ENCODE measurements at regions not wholly inside any gene's neighbourhood (a gene's known extent, or its start where the extent isn't known, plus 50 kb on each side); places are given as distances from the start of the nearest gene placed in this dataset.

DNA sequence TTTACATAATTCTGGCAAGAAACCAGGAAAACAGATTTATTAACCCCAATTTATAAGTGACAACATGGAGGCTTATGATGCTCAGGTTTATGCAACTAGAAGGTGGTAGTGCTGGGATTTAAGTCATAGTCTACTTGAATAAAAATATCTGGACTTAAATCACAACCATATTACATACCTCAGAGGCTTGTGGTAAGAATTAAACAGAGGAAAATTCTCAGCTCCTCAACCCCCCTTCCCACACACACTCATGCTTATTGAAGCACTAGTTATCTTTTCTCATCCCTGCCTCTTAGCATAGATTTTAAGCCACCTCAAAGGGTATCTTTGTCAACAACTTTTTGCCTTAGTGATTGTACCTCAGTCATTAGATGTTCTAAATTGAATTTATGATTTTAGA is 731.0 kb downstream of the PRELID2 start:
- DNase-seq (ENCODE audit: extremely low read depth, low read depth), result no peak
- no peak overlapping the region for H3K4me3 ChIP-seq (replicated peaks; ENCODE audit: low read depth, low read length)
- TF ChIP-seq, protein P1, sequence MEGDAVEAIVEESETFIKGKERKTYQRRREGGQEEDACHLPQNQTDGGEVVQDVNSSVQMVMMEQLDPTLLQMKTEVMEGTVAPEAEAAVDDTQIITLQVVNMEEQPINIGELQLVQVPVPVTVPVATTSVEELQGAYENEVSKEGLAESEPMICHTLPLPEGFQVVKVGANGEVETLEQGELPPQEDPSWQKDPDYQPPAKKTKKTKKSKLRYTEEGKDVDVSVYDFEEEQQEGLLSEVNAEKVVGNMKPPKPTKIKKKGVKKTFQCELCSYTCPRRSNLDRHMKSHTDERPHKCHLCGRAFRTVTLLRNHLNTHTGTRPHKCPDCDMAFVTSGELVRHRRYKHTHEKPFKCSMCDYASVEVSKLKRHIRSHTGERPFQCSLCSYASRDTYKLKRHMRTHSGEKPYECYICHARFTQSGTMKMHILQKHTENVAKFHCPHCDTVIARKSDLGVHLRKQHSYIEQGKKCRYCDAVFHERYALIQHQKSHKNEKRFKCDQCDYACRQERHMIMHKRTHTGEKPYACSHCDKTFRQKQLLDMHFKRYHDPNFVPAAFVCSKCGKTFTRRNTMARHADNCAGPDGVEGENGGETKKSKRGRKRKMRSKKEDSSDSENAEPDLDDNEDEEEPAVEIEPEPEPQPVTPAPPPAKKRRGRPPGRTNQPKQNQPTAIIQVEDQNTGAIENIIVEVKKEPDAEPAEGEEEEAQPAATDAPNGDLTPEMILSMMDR (IDR thresholded peaks at IDR 0.05; ENCODE audit: low read depth, low read length, missing control alignments), result no peak

DNA sequence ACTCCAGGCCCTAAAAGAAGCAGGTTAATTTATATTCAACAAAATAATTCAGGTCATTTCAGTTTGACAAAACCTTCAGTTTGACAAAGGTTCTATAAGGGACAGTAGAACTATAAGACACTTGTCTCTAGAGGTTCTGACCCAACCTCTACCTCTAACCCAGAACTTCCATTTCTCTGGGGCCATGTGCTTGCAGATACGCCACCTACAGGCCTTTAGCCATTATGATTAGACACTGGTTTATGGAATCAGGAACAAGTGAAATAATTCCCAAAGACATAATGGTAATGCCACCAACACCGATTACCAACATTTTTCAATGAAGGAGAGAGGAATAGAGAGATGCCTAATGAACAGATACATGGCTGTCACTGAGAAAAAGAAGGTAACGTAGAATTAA is 733.9 kb downstream of the PRELID2 start:
- TF ChIP-seq, protein P1 (IDR thresholded peaks at IDR 0.05; ENCODE audit: low read depth, low read length, missing control alignments), result peak; percentile 18
- no peak for DNase-seq (ENCODE audit: extremely low read depth, low read depth)
- no peak overlapping the region for H3K4me3 ChIP-seq (replicated peaks; ENCODE audit: low read depth, low read length)

DNA sequence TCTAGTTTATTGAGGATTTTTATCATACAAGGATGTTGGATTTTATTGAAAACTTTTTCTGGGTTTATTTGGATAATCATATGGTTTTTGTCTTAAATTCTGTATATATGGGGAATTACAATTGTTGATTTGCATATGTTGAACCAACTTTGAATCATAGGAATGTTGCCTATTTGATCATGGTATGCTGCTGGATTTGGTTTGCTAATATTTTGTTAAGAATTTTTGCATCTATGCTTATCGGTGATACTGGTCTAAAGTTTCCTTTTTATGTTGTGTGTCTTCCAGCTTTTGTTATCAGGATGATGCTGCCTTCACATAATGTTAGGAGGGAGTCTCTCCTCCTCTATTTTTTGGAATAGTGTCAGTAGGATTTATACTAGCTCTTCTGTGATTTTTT is 745.0 kb downstream of the PRELID2 start:
- no peak overlapping the region for H3K4me3 ChIP-seq (replicated peaks; ENCODE audit: low read depth, low read length)
- DNase-seq (ENCODE audit: extremely low read depth, low read depth), result no peak
- TF ChIP-seq, protein P1 (IDR thresholded peaks at IDR 0.05; ENCODE audit: low read depth, low read length, missing control alignments), result no peak

DNA sequence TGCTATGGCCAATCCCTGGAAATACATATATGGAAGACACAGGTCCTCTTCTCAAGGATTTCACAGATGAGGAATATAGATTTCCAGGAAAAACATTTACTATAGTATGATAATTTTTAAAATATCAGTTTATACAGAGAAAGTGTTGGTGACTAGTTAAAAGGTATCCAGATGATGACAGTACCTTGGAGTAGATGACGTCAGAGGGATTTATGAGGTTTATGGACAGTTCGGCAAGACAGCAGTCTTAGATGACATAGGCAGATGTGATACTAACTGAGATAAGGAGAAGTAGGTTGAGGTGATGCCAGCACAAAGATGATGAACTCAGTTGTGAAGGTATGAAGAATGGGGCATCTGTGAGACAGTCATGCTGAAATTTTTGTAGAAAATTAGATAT is 750.3 kb downstream of the PRELID2 start:
- no peak for DNase-seq (ENCODE audit: extremely low read depth, low read depth)
- TF ChIP-seq, protein P1 (IDR thresholded peaks at IDR 0.05; ENCODE audit: low read depth, low read length, missing control alignments), result no peak
- no peak overlapping the region for H3K4me3 ChIP-seq (replicated peaks; ENCODE audit: low read depth, low read length)

DNA sequence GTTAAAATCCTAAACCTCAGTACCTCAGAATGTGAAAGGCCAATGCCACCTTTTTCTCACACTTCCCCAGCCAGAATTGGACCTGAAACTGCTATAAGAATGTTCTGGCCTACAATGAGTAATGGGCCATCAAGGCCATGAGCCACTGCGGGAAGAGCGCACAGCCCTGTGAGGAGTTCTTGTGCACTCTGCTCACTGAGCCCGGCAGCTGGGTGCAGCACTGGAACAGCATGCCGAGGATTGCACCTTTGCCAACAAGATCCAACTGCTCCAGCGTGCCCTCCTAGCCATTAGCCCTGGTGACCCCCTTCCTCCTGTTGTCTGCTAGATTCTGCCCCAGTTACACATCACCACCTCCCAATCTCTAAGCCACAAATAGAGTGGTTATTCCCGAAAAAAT is 758.1 kb downstream of the PRELID2 start:
- no peak overlapping the region for H3K4me3 ChIP-seq (replicated peaks; ENCODE audit: low read depth, low read length)
- no peak for DNase-seq (ENCODE audit: extremely low read depth, low read depth)
- TF ChIP-seq, protein P1 (IDR thresholded peaks at IDR 0.05; ENCODE audit: low read depth, low read length, missing control alignments), result no peak

DNA sequence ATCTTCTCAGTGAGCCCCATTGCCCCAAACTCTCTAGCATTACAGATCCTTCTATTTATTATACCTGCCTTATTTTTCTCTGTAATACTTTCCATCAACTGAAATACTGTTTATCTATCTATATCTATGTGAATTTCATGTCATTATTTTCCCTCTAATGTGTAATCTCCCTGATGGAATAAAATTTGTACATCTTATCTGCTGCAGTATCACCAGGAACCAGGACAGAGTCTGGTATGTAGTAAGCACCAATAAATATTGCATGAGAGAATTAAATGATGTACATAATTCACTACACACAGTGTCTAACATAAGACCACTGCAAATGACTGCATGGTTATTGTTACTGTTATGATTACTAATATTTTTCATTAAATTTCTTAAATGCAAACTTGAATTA is 759.1 kb downstream of the PRELID2 start:
- TF ChIP-seq, protein P1 (IDR thresholded peaks at IDR 0.05; ENCODE audit: low read depth, low read length, missing control alignments), result no peak
- no peak overlapping the region for H3K4me3 ChIP-seq (replicated peaks; ENCODE audit: low read depth, low read length)
- DNase-seq (ENCODE audit: extremely low read depth, low read depth), result no peak

DNA sequence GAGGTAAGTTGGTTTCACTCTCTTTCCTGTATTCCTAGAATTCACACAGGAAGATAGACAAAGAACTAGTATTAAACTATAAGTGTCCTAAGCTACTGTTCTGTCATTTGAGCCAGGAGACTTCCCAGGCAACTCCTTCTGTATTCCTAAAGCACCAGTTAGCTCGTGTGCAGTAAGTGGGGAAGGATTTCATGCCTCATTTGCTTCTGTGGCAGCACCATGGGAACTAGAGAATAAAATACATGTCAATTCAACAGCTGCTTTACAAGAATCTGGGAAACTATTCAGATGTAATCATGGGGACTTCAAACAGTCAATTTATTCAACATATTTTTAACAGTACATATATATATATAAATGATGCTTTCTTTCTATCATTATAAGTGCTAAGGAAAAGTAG is 762.3 kb downstream of the PRELID2 start:
- TF ChIP-seq, protein P1 (IDR thresholded peaks at IDR 0.05; ENCODE audit: low read depth, low read length, missing control alignments), result no peak
- H3K4me3 ChIP-seq (replicated peaks; ENCODE audit: low read depth, low read length), result no peak overlapping the region
- no peak for DNase-seq (ENCODE audit: extremely low read depth, low read depth)

Data from HFF-Myc (cell line).